IPS-20b (cell line): ENCODE measurements at regions not wholly inside any gene's neighbourhood (a gene's known extent, or its start where the extent isn't known, plus 50 kb on each side); places are given as distances from the start of the nearest gene placed in this dataset.
"Not testable (repeated sequence)": the region's sequence is repeated elsewhere in the genome, so short reads cannot be mapped to it uniquely, and the experiment has no call there.

Experiments used
- H3K27ac ChIP-seq: one replicate; pipeline ENCODE4 v1.5.1; 2013; ENCODE audit warnings: low read length
- H3K27me3 ChIP-seq: 2 replicates; pipeline ENCODE4 v1.6.1; 2013; ENCODE audit warnings: mild to moderate bottlenecking, low read length, inconsistent platforms; ENCODE audit not compliant: insufficient read depth
- H3K36me3 ChIP-seq: 2 replicates; pipeline ENCODE4 v1.6.1; 2013; ENCODE audit warnings: low read depth, mild to moderate bottlenecking, inconsistent platforms, low read length, moderate library complexity; ENCODE audit not compliant: insufficient read depth
- H3K4me1 ChIP-seq: 2 replicates; pipeline ENCODE4 v1.6.1; 2013; ENCODE audit warnings: mild to moderate bottlenecking, control low read depth, inconsistent platforms, low read length, moderate library complexity; ENCODE audit not compliant: insufficient read depth
- H3K4me3 ChIP-seq: 2 replicates; pipeline ENCODE4 v1.5.1; 2013; ENCODE audit warnings: mild to moderate bottlenecking, low read length, inconsistent platforms
- H3K9ac ChIP-seq: 2 replicates; pipeline ENCODE4 v1.6.1; 2013; ENCODE audit warnings: low read depth, mild to moderate bottlenecking, inconsistent platforms, low read length, moderate library complexity
- H3K9me3 ChIP-seq: 2 replicates; pipeline ENCODE4 v1.6.1; 2013; ENCODE audit warnings: mild to moderate bottlenecking, low read depth, low read length, inconsistent platforms; ENCODE audit not compliant: insufficient read depth

GRCh38 chr12:58009405-58010195 lies 68.2 kb downstream of the ATP23 start:
- no peaks in the 10 kb centered on the region for H3K4me1 ChIP-seq
- H3K4me3 ChIP-seq: no peak overlapping the region
- no peaks in the 10 kb centered on the region for H3K27me3 ChIP-seq
- no peaks in the 10 kb centered on the region for H3K9me3 ChIP-seq
- no peaks in the 10 kb centered on the region for H3K36me3 ChIP-seq
- H3K27ac ChIP-seq: no peak overlapping the region
- no peak overlapping the region for H3K9ac ChIP-seq

GRCh38 chr12:58011676-58012075 lies 70.3 kb downstream of the ATP23 start:
- H3K9me3 ChIP-seq: no peaks in the 10 kb centered on the region
- no peak overlapping the region for H3K4me3 ChIP-seq
- H3K27ac ChIP-seq: no peak overlapping the region
- H3K9ac ChIP-seq: no peak overlapping the region
- no peaks in the 10 kb centered on the region for H3K4me1 ChIP-seq
- H3K27me3 ChIP-seq: no peaks in the 10 kb centered on the region
- no peaks in the 10 kb centered on the region for H3K36me3 ChIP-seq

DNA sequence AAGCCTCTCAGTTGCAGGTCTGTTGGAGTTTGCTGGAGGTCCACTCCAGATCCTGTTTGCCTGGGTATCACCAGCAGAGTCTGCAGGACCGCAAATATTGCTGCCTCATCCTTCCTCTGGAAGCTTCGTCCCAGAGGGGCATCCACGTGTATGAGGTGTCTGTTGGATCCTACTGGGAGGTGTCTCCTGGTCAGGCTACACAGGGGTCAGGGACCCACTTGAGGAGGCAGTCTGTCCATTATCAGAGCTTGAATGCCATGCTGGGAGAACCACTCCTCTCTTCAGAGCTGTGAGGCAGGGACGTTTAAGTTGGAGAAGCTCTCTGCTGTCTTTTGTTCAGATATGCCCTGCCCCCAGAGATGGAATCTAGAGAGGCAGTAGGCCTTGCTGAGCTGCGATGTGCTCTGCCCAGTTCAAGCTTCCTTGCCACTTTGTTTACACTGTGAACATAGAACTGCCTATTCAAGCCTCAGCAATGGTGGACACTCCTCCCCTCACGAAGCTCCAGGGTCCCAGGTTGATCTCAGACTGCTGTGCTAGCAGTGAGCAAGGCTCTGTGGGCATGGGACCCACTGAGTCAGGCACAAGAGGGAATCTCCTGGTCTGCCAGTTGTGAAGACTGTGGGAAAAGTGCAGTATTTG lies 81.1 kb downstream of the ATP23 start:
- H3K27ac ChIP-seq, H3K9ac ChIP-seq, H3K27me3 ChIP-seq, H3K36me3 ChIP-seq, H3K4me3 ChIP-seq, H3K4me1 ChIP-seq: not testable (repeated sequence)
- H3K9me3 ChIP-seq: peaks cover 16% of the 10 kb centered on the region

- Histone ChIP-seq H3K9me3 (peaks cover 16% of the 10 kb centered on the region), H3K4me3 (no peak overlapping the region), H3K27me3 (no peaks in the 10 kb centered on the region), H3K36me3 (no peaks in the 10 kb centered on the region), H3K4me1 (no peaks in the 10 kb centered on the region), H3K9ac (no peak overlapping the region), H3K27ac (no peak overlapping the region)
Observed at GRCh38 chr12:58025431-58025830, 84.1 kb downstream of the ATP23 start.

GRCh38 chr12:58026426-58026825 lies 85.1 kb downstream of the ATP23 start:
- H3K27me3 ChIP-seq: no peaks in the 10 kb centered on the region
- H3K9ac ChIP-seq: no peak overlapping the region
- H3K27ac ChIP-seq: no peak overlapping the region
- H3K9me3 ChIP-seq: peaks cover 16% of the 10 kb centered on the region
- H3K4me3 ChIP-seq: no peak overlapping the region
- H3K4me1 ChIP-seq: no peaks in the 10 kb centered on the region
- H3K36me3 ChIP-seq: no peaks in the 10 kb centered on the region

DNA sequence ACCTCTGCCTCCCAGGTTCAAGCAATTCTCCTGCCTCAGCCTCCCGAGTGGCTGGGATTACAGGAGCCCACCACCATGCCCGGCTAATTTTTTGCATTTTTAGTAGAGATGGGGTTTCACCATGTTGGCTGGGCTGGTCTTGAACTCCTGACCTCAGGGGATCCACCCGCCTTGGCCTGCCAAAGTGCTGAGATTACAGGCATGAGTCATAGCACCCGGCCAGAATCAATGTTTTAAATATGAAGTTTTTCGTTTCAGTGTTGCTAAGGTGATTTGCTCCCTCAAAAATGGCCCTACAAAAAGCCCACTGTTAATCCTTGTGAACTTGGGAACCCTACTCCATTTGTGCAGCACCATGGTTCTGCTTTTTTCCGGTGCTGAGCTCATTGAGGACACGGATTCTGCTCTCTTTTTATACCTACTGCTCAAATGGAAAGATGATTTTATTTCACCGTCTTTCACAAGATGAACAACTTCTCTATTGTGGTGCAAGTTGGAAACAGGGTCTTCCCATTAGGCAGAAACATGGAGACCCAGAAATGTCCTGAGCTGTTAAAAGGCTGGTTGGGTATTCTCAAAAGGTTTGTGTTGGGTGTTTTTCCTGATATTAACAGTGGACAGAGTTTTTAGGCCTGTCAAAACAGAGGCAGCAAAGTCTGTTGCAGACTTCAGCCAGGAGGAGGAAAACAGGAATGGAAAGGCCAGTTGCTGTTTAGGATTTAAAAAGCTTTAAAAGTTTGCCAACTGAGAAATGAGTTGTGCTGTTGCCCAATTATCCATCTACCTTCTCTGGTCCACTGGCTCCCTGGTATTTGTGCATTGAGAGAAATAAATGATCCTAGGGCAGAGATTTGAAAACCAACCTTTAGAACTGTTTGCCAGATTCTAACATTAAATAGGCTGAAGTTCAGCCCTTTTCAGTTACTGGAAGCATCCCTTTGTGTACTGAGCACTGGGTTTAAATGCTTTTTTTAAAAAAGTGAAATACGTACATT lies 85.8 kb downstream of the ATP23 start:
- Histone ChIP-seq H3K4me1 (no peaks in the 10 kb centered on the region), H3K9me3 (peaks cover 16% of the 10 kb centered on the region), H3K36me3 (no peaks in the 10 kb centered on the region), H3K27ac (no peak overlapping the region), H3K27me3 (no peaks in the 10 kb centered on the region), H3K4me3 (no peak overlapping the region), H3K9ac (no peak overlapping the region)

GRCh38 chr12:58028294-58028693 lies 86.9 kb downstream of the ATP23 start:
- Histone ChIP-seq H3K36me3 (no peaks in the 10 kb centered on the region), H3K27ac (no peak overlapping the region), H3K9ac (no peak overlapping the region), H3K9me3 (peaks cover 17% of the 10 kb centered on the region), H3K4me3 (no peak overlapping the region), H3K27me3 (no peaks in the 10 kb centered on the region), H3K4me1 (no peaks in the 10 kb centered on the region)

GRCh38 chr12:58029260-58029659 lies 87.9 kb downstream of the ATP23 start:
- H3K9ac ChIP-seq: no peak overlapping the region
- H3K36me3 ChIP-seq: no peaks in the 10 kb centered on the region
- no peak overlapping the region for H3K4me3 ChIP-seq
- no peak overlapping the region for H3K27ac ChIP-seq
- no peaks in the 10 kb centered on the region for H3K27me3 ChIP-seq
- H3K4me1 ChIP-seq: no peaks in the 10 kb centered on the region
- peaks cover 16% of the 10 kb centered on the region for H3K9me3 ChIP-seq

DNA sequence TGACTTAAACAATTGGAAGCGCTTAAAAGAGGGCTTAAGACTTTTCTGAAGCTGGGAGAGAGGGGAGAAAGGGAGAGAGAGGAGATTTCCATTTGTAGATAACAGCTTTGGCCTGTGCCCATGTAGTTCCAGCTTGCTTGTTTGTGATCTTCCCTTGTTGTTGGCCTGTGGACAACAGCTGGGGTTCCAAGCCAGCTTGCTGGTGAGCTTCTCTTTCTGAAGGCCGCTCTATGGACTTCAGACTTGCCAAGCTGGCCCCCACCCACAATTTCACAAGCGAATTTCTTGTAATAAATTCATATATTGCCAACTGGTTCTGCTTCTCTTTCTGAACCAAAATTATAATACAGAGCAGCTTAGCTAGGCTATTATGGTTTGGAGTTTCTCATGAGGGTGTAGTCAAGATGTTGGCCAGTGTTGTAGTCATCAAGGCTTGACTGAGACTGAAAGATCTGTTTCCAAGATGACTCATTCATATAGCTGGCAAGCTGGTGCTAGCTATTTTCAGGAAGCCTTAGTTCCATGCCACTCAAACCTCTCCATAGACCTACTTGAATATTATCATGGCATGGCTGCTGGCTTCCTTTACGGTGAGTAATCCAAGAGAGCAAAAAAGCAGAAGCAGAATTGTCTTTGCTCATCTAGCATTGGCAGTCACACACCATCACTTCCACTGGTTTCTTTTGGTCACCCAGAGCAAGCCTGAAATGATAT lies 89.4 kb downstream of the ATP23 start:
- no peak overlapping the region for H3K4me3 ChIP-seq
- no peak overlapping the region for H3K9ac ChIP-seq
- H3K4me1 ChIP-seq: no peaks in the 10 kb centered on the region
- H3K36me3 ChIP-seq: no peaks in the 10 kb centered on the region
- peaks cover 20% of the 10 kb centered on the region for H3K9me3 ChIP-seq
- no peaks in the 10 kb centered on the region for H3K27me3 ChIP-seq
- no peak overlapping the region for H3K27ac ChIP-seq

DNA sequence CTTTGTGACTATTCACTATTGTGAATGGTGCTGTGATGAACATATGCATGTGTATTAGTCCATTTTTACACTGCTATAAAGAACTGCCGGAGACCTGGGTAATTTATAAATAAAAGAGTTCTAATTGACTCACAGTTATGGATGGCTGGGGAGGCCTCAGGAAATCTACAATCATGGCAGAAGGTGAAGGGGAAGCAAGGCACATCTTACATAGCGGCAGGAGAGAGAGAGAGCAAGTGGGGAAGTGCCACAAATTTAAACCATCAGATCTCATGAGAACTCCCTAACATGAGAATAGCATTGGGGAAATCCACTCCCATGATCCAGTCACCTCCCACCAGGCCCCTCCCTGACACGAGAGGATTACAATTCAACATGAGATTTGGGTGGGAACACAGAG lies 90.8 kb downstream of the ATP23 start:
- no peak overlapping the region for H3K27ac ChIP-seq
- H3K4me3 ChIP-seq: no peak overlapping the region
- no peaks in the 10 kb centered on the region for H3K4me1 ChIP-seq
- no peaks in the 10 kb centered on the region for H3K36me3 ChIP-seq
- H3K9ac ChIP-seq: no peak overlapping the region
- no peaks in the 10 kb centered on the region for H3K27me3 ChIP-seq
- peaks cover 26% of the 10 kb centered on the region for H3K9me3 ChIP-seq

DNA sequence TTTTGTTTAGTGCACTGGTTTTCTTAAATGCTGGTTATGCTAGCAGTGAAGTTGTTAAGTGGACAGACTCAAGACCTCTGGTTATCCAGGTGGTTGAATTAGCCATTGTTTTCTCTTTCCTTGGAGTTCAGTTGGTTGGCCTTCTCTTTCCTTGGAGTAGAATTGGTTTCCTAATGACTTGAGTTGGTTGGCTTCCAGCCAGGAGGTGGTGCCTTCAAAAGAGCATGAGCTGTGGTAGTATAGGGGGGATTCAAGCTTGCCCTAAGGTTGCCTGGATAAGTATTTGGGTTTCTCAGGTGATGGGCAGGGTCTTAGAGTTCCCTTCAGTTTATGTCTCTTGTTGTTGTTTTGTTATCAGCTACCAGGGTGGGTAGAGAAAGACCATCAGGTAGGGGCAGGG lies 92.5 kb downstream of the ATP23 start:
- Histone ChIP-seq H3K27me3 (no peaks in the 10 kb centered on the region), H3K36me3 (no peaks in the 10 kb centered on the region), H3K4me1 (no peaks in the 10 kb centered on the region), H3K4me3 (no peak overlapping the region), H3K9ac (no peak overlapping the region), H3K27ac (no peak overlapping the region), H3K9me3 (peaks cover 34% of the 10 kb centered on the region)
